NOMO-1 treated with DMSO at 0.1 percent for 48 hours (cell line): ENCODE measurements at regions not wholly inside any gene's neighbourhood (a gene's known extent, or its start where the extent isn't known, plus 50 kb on each side); places are given as distances from the start of the nearest gene placed in this dataset.

Source experiments
- DNase-seq: peaks from one replicate; lab custom pipeline; 2025; ENCODE audit not compliant: unreplicated experiment; lab: John Stamatoyannopoulos, UW

- no peak for DNase-seq
These were observed 51.2 kb upstream of the ROCK1 start for GRCh38 chr18:21162786-21163185.

- peak; percentile 99 for DNase-seq
These were observed 52.3 kb upstream of the ROCK1 start for GRCh38 chr18:21163647-21164547.

GRCh38 chr18:21164548-21165095 lies 53.0 kb upstream of the ROCK1 start:
- DNase-seq = peak; percentile 41

GRCh38 chr18:21167641-21168377 lies 56.2 kb upstream of the ROCK1 start:
- no peak for DNase-seq

- no peak for DNase-seq
These were observed 57.3 kb upstream of the ROCK1 start for GRCh38 chr18:21168880-21169279.

DNA sequence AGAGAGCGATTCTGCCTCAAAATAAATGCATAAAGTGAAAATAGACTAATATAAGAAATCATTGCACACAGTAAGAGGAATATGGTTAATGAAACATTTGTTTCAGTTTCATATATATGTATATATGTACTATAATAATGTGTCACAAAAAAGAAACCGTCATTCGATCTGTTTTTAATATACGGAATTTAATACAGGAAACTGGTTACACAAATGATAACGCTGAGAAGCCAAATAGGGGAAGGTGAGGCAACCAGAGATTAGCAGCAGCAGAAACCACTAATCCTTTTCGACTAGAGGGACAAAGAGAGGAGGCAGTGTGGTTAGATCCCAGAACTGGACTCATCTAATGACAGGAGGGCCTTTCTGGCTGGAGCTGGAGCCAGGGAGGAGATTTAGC lies 64.2 kb upstream of the GREB1L start:
- DNase-seq = peak; percentile 39

GRCh38 chr18:21179590-21180220 lies 62.3 kb upstream of the GREB1L start:
- peak; percentile 58 for DNase-seq

DNA sequence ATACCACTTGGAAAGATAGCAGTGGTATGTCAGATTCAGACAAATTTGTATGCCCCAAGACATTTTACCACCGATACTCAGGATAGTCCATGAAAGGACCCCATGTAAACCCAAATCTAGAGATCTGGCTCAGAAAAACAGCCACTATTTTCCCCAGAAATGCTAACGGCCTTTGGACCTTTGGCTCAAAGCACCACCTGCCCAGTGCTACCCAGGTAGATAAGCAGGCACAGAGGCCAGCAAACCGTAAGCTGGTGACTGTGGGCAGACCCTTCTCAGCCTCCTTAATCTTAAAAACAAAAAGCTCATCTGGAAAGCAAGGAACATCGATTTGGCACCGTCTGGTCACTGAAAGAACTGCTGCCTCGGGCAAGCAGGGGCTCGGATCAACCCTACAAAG lies 61.4 kb upstream of the GREB1L start:
- DNase-seq = no peak

DNA sequence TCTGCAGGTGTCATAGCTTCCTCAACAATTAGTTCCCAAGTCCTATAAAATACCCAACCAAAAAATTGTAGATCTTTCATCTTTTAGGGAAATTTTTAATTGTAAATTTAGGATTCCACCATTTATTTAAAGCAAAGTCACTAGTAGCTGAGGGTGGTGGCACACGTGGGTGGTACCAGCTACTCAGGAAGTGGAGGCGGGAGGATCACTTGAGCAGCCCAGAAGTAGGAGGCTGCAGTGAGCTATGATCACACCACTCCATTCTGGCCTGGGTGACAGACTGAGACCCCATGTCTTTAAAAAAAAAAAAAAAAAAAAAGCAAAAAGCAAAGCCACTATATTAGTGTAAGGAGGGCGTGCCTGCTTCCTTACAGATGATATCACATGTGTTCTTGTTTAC lies 60.3 kb upstream of the GREB1L start:
- no peak for DNase-seq

DNA sequence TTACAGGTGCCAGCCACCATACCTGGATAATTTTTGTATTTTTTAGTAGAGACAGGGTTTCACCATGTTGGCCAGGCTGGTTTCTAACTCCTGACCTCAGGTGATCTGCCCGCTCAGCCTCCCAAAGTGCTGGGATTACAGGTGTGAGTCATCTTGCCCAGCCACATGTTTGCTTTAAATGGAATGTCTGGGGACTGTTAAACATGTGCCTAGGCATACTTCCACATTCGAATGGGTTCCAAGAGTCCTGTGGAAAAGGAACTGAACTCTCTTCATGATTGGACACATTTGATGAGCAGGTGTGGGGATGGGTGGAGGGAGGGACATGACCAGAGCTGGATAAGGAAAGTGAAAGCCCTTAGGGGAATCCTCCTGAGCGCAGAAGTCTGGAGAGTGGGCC lies 58.4 kb upstream of the GREB1L start:
- no peak for DNase-seq

GRCh38 chr18:21184396-21184996 lies 57.5 kb upstream of the GREB1L start:
- DNase-seq = no peak

DNA sequence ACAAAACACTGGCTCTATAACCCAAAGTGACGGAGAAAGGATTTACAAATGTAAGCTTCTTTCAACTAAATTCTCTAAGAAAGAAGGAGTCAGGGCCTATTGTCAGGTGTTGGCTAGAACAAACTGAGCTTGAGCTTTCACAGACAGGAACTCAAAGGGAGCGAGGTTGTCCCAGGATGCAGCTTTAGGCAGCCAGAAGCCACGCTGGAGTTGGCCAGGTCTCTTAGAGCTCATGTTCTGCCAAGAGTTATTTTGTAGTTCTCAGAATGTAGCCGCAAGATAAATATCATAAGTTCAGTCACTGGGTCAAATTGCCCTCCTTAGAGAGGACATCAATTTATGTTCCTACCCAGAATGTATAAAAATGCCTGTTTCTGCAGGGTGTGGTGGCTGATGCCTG lies 54.1 kb upstream of the GREB1L start:
- no peak for DNase-seq

- DNase-seq = peak; percentile 48
These were observed 50.3 kb upstream of the GREB1L start for GRCh38 chr18:21191596-21192307.
